ENCODE measurements at regions not wholly inside any gene's neighbourhood (a gene's known extent, or its start where the extent isn't known, plus 50 kb on each side); places are given as distances from the start of the nearest gene placed in this dataset.
A peak's percentile ranks its signal among the peaks of the same experiment; 100 is the strongest.
"Not testable (repeated sequence)": the region's sequence is repeated elsewhere in the genome, so short reads cannot be mapped to it uniquely, and the experiment has no call there.

- no peak for DNase-seq (ENCODE audit: low read depth)
Measured at GRCh38 chr5:159588941-159589340, 258.7 kb upstream of the IL12B start.

- DNase-seq (ENCODE audit: low read depth) = no peak
Measured at GRCh38 chr5:159593518-159594073, 263.3 kb upstream of the IL12B start.

- not testable (repeated sequence) for DNase-seq (ENCODE audit: low read depth)
Measured at GRCh38 chr5:159595561-159595960, 265.3 kb upstream of the IL12B start.

GRCh38 chr5:159601216-159601615 lies 270.9 kb upstream of the IL12B start:
- DNase-seq (ENCODE audit: low read depth) = no peak

DNA sequence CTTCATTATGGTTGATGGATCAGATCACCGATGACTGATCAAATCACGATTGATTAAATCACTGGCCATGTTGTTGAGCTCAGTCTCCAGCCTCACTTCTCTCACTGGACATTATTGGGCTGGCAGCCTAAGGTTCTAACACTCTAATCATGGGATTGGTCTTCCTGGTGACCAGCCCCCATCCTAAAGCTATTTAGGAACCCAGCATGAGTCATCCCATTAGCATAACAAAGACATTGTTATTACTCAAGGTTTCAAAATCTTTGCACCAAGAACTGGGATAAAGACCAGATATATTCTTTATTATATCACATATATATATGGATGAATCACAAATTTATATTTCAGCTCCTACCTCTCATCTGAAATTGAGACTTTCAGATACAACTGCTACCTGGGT lies 272.1 kb upstream of the IL12B start:
- DNase-seq (ENCODE audit: low read depth) = no peak

DNA sequence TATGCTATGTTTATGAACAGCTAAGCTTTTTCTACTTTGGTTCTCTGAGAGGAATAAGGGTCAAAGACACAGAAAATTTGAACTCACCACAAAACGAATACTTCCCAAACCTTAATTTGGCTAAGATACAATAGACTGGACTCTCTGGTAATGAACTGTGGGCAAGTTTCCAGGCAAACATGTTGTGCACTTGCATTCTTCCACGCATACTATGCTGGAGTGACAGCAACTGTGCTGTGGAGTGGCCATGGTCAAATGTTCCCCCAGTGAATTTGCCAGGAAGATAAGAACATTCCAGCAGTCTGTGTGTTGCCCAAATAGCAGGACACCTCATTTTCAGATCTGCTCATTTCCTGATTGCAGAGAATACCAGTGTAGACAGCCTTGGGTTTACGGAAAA lies 275.3 kb upstream of the IL12B start:
- no peak for DNase-seq (ENCODE audit: low read depth)

DNA sequence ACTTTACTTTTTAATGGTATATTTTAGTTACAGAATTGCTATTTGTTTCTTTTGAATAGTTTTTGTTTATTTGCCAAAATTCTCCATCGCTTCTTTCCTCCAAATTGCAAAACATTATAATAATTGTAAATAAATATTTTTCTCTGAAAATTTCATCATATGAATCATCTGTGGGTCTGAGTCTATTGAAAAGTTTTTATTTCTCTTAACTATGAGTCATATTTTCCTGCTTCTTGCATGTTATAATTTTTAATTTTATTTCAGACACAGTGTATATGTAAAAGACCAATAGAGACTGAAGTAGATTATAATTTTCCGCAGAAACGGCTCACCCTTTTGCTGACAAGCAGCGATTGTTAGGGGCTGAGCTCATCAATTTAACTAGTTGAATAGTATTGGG lies 279.1 kb upstream of the IL12B start:
- DNase-seq (ENCODE audit: low read depth) = no peak

- no peak for DNase-seq (ENCODE audit: low read depth)
Measured at GRCh38 chr5:159610966-159611579, 280.8 kb upstream of the IL12B start.

DNA sequence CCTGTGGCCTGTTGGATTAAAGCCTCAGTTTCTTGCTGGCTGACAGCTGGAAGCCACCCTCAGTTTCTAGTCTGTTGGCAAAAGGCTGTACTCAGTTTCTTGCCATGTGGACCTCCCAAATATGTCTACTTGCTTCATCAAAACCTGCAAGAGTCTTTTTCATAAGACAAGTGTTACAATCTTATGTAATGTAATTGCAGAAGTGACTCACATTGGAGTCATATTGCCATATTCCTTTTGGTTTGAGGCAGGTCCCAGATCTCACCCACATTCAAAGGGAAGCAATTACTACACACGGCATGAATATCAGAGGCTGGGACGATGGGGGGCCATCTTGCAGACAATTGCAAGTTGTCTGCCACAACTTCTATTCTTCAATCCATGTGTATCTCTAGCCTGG lies 286.7 kb upstream of the IL12B start:
- DNase-seq (ENCODE audit: low read depth) = peak; percentile 34

DNA sequence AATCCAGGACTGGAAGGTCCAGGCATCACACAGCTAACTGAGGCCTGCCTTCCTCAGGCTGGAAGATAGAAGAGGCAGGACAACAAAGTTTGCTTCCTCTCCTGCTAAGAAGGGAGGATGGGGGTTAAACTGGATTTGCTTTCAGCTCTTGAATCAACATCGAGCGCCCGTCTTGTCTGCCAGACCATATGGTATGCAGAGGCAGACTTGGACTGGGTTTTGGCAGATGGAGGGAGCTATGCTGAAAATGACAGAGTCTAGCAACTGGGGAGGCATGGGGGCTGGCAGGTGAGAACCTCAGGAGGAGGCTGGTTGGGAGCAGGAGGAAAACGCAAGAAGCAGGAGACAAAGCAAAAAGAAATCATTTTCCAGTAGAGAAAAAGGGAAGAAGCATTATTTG lies 289.5 kb upstream of the IL12B start:
- no peak for DNase-seq (ENCODE audit: low read depth)

DNA sequence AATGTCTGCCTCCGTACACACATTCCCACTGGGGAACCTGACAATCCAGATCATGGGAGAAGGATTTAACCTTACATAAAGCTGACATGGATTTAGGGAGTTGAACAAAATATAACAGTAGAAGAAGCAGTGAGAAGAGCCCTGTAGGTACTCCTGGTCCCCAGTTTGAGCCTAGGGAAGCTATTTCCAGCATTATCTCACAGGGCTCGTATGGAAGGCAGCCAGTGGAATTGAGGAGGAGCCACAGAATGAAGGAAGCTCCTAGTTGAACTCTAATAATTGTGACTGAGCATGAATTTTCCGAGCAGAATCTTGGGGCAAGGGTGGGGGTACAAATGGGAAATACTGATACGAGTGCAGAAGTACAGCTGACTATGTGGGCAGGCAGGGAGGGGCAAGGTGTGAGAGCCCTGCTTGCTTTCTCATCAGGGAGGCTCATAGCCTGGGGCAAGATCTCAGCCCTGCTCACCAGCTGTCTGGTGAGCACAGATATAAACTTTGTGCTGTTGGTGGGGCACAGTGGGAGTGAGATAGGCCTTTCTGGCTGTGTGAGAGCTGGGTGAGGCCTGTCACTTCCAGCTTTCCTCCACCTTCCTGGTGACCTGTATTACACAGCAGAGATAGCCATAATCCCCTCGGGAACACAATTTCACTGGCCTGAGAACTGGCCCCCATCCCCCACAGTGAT lies 290.7 kb upstream of the IL12B start:
- no peak for DNase-seq (ENCODE audit: low read depth)

DNA sequence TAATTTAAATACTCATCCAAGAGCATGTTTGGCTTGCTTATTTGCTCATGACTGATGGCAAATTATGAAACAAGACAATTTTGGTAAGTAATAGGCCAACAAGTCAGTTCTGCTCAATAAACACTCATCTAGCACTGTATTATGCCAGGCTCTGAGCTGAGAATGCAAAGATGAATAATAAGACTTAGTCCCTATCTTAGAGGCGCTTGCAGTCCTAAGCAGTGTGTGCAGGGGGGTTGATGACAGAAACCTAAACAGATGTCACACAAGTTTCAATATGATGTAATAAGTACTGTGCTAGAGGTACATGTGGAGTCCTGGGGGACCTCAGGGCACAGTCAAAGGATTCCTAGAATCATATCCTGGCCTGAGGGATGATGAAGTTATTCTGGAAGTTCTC lies 287.6 kb upstream of the ADRA1B start:
- DNase-seq (ENCODE audit: low read depth) = no peak

DNA sequence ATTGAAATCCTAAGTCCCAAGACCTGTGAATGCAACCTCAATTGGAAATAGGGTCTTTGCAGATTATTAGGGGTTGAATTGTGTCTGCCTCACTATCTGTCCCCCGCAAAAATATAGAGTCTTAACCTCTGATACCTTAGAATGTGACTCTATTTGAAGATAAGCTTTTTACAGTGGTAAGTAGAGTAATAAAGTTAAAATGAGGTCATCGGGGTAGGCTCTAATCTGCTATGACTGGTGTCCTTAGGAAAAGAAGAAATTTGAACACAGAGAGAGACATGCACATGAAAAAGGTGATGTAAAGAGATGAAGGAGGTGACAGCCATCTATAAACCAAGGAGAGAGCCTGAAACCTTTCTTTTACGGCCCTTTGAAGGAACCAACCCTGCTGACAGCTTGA lies 287.1 kb upstream of the ADRA1B start:
- no peak for DNase-seq (ENCODE audit: low read depth)

- DNase-seq (ENCODE audit: low read depth) = no peak
Measured at GRCh38 chr5:159630545-159630944, 285.7 kb upstream of the ADRA1B start.

- no peak for DNase-seq (ENCODE audit: low read depth)
Measured at GRCh38 chr5:159631001-159631400, 285.3 kb upstream of the ADRA1B start.

GRCh38 chr5:159632866-159633265 lies 283.4 kb upstream of the ADRA1B start:
- no peak for DNase-seq (ENCODE audit: low read depth)

DNA sequence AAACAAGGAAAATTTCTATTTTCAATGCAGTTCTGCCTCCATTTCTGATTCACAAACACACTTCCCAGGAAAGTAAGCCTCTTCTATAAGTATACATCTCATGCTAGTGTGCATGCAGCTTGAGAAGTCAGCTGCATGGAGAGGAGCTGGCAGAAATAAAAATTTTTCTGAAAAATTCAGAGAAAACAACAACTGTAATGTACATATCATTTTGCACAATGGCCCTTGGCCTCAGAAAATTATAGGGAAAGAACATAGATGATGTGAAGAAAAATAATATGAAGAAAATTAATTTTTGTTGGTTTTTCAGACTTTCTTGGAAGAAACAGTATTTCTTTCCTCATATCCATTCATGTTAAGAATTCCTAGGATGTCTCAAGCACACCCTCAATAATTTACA lies 277.8 kb upstream of the ADRA1B start:
- DNase-seq (ENCODE audit: low read depth) = no peak

GRCh38 chr5:159638954-159639559 lies 277.2 kb upstream of the ADRA1B start:
- DNase-seq (ENCODE audit: low read depth) = no peak

DNA sequence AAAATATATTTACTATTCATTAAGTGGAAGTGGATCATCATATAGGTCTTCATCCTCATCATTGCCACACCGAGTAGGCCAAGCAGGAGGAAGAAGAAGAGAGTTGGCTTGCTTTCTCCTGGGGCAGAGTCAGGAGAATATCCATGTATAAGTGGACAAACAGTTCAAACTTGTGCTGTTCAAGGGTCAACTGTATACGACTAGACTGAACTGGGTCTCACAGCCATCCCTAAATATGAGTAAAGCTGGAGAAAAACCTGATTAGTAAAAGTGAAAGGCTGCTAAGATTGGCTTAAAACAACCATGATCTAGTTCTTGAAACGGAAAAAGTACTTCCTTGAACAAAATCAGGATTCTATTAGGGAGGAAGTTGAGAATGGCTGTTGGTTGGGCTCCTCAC lies 276.7 kb upstream of the ADRA1B start:
- no peak for DNase-seq (ENCODE audit: low read depth)

DNA sequence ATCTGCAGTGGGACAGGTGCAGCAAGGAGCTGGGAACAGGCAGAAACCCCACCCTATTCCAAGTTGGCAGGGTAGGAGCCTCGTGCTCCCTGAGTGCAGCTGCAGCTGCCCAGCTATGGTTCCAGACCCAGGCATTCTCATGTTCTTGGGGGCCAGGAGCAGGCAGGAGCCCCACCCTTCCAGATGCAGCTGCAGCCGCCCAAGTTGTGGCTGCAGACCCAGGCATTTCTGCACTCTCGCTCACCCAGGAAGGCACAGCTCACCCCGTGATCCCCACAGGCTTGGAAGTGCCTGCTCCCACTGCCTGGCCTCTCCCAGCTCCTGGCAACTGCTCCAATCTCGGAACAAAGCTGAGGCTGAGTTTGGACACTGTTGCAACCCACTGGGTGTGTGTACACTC lies 275.8 kb upstream of the ADRA1B start:
- no peak for DNase-seq (ENCODE audit: low read depth)

DNA sequence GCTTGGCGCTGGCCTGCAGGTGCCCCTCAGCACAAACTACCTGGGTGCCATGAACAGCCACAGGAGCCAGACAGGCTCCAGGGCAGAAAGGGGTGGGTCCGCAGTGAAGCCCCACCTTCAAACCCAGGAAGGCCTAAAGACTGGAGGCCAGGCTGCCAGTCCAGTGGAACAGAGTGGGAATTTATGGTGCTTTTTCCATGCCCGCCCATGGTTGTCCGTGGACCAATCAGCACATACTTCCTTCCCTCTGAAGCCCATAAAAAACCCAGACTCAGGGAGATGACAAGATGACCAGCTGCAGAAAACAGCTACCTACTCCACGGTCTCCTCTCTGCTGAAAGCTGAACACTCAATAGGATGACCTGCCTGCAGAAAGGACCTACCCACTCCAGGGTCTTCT lies 275.4 kb upstream of the ADRA1B start:
- no peak for DNase-seq (ENCODE audit: low read depth)

- DNase-seq (ENCODE audit: low read depth) = no peak
Measured at GRCh38 chr5:159641371-159642039, 274.8 kb upstream of the ADRA1B start.

DNA sequence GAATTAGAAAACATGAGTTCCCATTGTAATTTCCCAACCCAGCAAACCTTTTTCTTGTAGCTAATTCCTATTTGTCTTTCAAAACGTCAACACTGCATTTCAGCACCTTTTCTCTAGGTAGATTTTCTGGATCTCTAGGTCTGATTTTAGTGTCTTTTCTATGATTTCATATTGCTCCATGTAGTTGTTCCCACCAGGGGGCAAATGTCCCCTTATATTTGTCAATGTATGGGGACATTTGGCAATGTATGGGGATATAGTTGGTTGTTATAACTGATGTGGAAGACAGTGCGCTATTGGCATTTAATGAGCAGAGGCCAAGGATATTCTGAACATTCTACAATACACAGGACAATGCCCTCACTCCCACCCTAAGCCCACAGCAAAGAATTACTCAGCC lies 273.9 kb upstream of the ADRA1B start:
- DNase-seq (ENCODE audit: low read depth) = peak; percentile 30
